PFSK-1 (cell line): ENCODE measurements at regions not wholly inside any gene's neighbourhood (a gene's known extent, or its start where the extent isn't known, plus 50 kb on each side); places are given as distances from the start of the nearest gene placed in this dataset.

Experiments
- POLR2AphosphoS5 ChIP-seq: IDR thresholded peaks from 2 replicates; pipeline ENCODE4 v1.6.1; 2012; ENCODE audit warnings: low read depth, mild to moderate bottlenecking, control low read depth, low read length, moderate library complexity
- REST ChIP-seq, 2 experiments: IDR thresholded peaks; 2 replicates each; pipeline versions ENCODE4 v1.6.1 to v1.8.0; 2011 to 2012; ENCODE audit warnings: low read depth in 2 of 2, low read length in 2 of 2, control low read depth in 1 of 2, inconsistent platforms in 1 of 2, mild to moderate bottlenecking in 1 of 2, moderate library complexity in 1 of 2; ENCODE audit not compliant: insufficient read depth in 1 of 2
- SIN3A ChIP-seq: IDR thresholded peaks from 2 replicates; pipeline ENCODE4 v1.6.1; 2012; ENCODE audit warnings: mild to moderate bottlenecking, low read length, moderate library complexity, borderline replicate concordance; ENCODE audit not compliant: insufficient read depth
- TAF1 ChIP-seq: IDR thresholded peaks from 2 replicates; pipeline ENCODE4 v1.6.1; 2012; ENCODE audit warnings: low read length, control low read depth, borderline replicate concordance; ENCODE audit not compliant: insufficient read depth

- TF ChIP-seq TAF1, result no peak
- no peak for TF ChIP-seq REST (IDR thresholded peaks at IDR 0.05; ENCODE audit: insufficient read depth in 1 of 2, low read depth in 2 of 2, low read length in 2 of 2)
- no peak for TF ChIP-seq POLR2AphosphoS5
- TF ChIP-seq SIN3A, result no peak
Observed at GRCh38 chr4:38292529-38292928, 332.3 kb downstream of the PTTG2 start.
